ENCODE measurements at regions not wholly inside any gene's neighbourhood (a gene's known extent, or its start where the extent isn't known, plus 50 kb on each side); places are given as distances from the start of the nearest gene placed in this dataset.

- TF ChIP-seq, protein P1, sequence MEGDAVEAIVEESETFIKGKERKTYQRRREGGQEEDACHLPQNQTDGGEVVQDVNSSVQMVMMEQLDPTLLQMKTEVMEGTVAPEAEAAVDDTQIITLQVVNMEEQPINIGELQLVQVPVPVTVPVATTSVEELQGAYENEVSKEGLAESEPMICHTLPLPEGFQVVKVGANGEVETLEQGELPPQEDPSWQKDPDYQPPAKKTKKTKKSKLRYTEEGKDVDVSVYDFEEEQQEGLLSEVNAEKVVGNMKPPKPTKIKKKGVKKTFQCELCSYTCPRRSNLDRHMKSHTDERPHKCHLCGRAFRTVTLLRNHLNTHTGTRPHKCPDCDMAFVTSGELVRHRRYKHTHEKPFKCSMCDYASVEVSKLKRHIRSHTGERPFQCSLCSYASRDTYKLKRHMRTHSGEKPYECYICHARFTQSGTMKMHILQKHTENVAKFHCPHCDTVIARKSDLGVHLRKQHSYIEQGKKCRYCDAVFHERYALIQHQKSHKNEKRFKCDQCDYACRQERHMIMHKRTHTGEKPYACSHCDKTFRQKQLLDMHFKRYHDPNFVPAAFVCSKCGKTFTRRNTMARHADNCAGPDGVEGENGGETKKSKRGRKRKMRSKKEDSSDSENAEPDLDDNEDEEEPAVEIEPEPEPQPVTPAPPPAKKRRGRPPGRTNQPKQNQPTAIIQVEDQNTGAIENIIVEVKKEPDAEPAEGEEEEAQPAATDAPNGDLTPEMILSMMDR (IDR thresholded peaks at IDR 0.05; ENCODE audit: low read length): no peak
- no peak for TF ChIP-seq EZH2 (optimal IDR thresholded peaks at IDR 0.05; ENCODE audit: low read depth, low read length)
Observed at GRCh38 chr5:74028976-74029375, 403.0 kb downstream of the ARHGEF28 start.
